T follicular helper cell (primary cell): ENCODE measurements at regions not wholly inside any gene's neighbourhood (a gene's known extent, or its start where the extent isn't known, plus 50 kb on each side); places are given as distances from the start of the nearest gene placed in this dataset.
"Not testable (repeated sequence)": the region's sequence is repeated elsewhere in the genome, so short reads cannot be mapped to it uniquely, and the experiment has no call there.

Experiments
- DNase-seq: peaks from one replicate; pipeline ENCODE4 v3.0.0-alpha.2; 2020; ENCODE audit warnings: low read depth

- no peak for DNase-seq
These were observed 451.5 kb upstream of the MAN1A1 start for GRCh38 chr6:119801056-119801455.

- DNase-seq: no peak
These were observed 451.0 kb upstream of the MAN1A1 start for GRCh38 chr6:119800526-119800925.

- DNase-seq: no peak
These were observed 450.3 kb upstream of the MAN1A1 start for GRCh38 chr6:119799596-119800509.

GRCh38 chr6:119791736-119792135, 442.2 kb upstream of the MAN1A1 start:
- no peak for DNase-seq

GRCh38 chr6:119781365-119781764, 431.8 kb upstream of the MAN1A1 start:
- DNase-seq: no peak

- DNase-seq: no peak
These were observed 418.6 kb upstream of the MAN1A1 start for GRCh38 chr6:119768201-119768600.

- DNase-seq: no peak
These were observed 415.5 kb upstream of the MAN1A1 start for GRCh38 chr6:119764927-119765681.

GRCh38 chr6:119760046-119760445, 410.5 kb upstream of the MAN1A1 start:
- no peak for DNase-seq

GRCh38 chr6:119758385-119758784, 408.8 kb upstream of the MAN1A1 start:
- DNase-seq: no peak

GRCh38 chr6:119757467-119757866, 407.9 kb upstream of the MAN1A1 start:
- no peak for DNase-seq

GRCh38 chr6:119749335-119749734, 399.8 kb upstream of the MAN1A1 start:
- DNase-seq: no peak

GRCh38 chr6:119748535-119748934, 399.0 kb upstream of the MAN1A1 start:
- not testable (repeated sequence) for DNase-seq

GRCh38 chr6:119742188-119742803, 392.7 kb upstream of the MAN1A1 start:
- peak; percentile 10 for DNase-seq

GRCh38 chr6:119739769-119740168, 390.2 kb upstream of the MAN1A1 start:
- no peak for DNase-seq

- DNase-seq: no peak
These were observed 388.9 kb upstream of the MAN1A1 start for GRCh38 chr6:119738425-119738824.

- no peak for DNase-seq
These were observed 386.9 kb upstream of the MAN1A1 start for GRCh38 chr6:119736296-119737021.

GRCh38 chr6:119735530-119735929, 386.0 kb upstream of the MAN1A1 start:
- no peak for DNase-seq

GRCh38 chr6:119734227-119734626, 384.7 kb upstream of the MAN1A1 start:
- no peak for DNase-seq

GRCh38 chr6:119728935-119729334, 379.4 kb upstream of the MAN1A1 start:
- no peak for DNase-seq

- no peak for DNase-seq
These were observed 378.7 kb upstream of the MAN1A1 start for GRCh38 chr6:119728220-119728750.

- no peak for DNase-seq
These were observed 378.1 kb upstream of the MAN1A1 start for GRCh38 chr6:119727504-119728219.
